ENCODE measurements at regions not wholly inside any gene's neighbourhood (a gene's known extent, or its start where the extent isn't known, plus 50 kb on each side); places are given as distances from the start of the nearest gene placed in this dataset.
"Not testable (repeated sequence)": the region's sequence is repeated elsewhere in the genome, so short reads cannot be mapped to it uniquely, and the experiment has no call there.

- DNase-seq = no peak
Measured at GRCh38 chr2:43068631-43069517, 157.5 kb downstream of the ZFP36L2 start.

- DNase-seq = no peak
Measured at GRCh38 chr2:43068041-43068533, 158.3 kb downstream of the ZFP36L2 start.

GRCh38 chr2:43067254-43068040 is 159.0 kb downstream of the ZFP36L2 start:
- DNase-seq = no peak

GRCh38 chr2:43066541-43067253 is 159.7 kb downstream of the ZFP36L2 start:
- DNase-seq = not testable (repeated sequence)

- no peak for DNase-seq
Measured at GRCh38 chr2:43065871-43066270, 160.5 kb downstream of the ZFP36L2 start.

- DNase-seq = no peak
Measured at GRCh38 chr2:43065036-43065435, 161.4 kb downstream of the ZFP36L2 start.

GRCh38 chr2:43063096-43063495 is 163.3 kb downstream of the ZFP36L2 start:
- DNase-seq = not testable (repeated sequence)

GRCh38 chr2:43062058-43062457 is 164.3 kb downstream of the ZFP36L2 start:
- no peak for DNase-seq

- DNase-seq = no peak
Measured at GRCh38 chr2:43060390-43061016, 165.9 kb downstream of the ZFP36L2 start.

GRCh38 chr2:43059183-43059897 is 167.1 kb downstream of the ZFP36L2 start:
- DNase-seq = peak; percentile 34

GRCh38 chr2:43058726-43059110 is 167.7 kb downstream of the ZFP36L2 start:
- no peak for DNase-seq

- no peak for DNase-seq
Measured at GRCh38 chr2:43057742-43058725, 168.4 kb downstream of the ZFP36L2 start.

- DNase-seq = no peak
Measured at GRCh38 chr2:43057026-43057741, 169.2 kb downstream of the ZFP36L2 start.

- no peak for DNase-seq
Measured at GRCh38 chr2:43055985-43056384, 170.4 kb downstream of the ZFP36L2 start.

GRCh38 chr2:43055086-43055912 is 171.1 kb downstream of the ZFP36L2 start:
- no peak for DNase-seq

GRCh38 chr2:43054367-43054766 is 172.0 kb downstream of the ZFP36L2 start:
- no peak for DNase-seq

- DNase-seq = no peak
Measured at GRCh38 chr2:43052944-43053306, 173.5 kb downstream of the ZFP36L2 start.

- no peak for DNase-seq
Measured at GRCh38 chr2:43052204-43052943, 174.0 kb downstream of the ZFP36L2 start.
